GM21825 (cell line): ENCODE measurements at regions not wholly inside any gene's neighbourhood (a gene's known extent, or its start where the extent isn't known, plus 50 kb on each side); places are given as distances from the start of the nearest gene placed in this dataset.

Experiments used
- ATAC-seq: cut with Tn5 transposase; IDR thresholded peaks from one replicate; pipeline ENCODE4 v1.9.1; 2021; ENCODE audit warnings: mild to moderate bottlenecking, moderate library complexity; ENCODE audit not compliant: unreplicated experiment

DNA sequence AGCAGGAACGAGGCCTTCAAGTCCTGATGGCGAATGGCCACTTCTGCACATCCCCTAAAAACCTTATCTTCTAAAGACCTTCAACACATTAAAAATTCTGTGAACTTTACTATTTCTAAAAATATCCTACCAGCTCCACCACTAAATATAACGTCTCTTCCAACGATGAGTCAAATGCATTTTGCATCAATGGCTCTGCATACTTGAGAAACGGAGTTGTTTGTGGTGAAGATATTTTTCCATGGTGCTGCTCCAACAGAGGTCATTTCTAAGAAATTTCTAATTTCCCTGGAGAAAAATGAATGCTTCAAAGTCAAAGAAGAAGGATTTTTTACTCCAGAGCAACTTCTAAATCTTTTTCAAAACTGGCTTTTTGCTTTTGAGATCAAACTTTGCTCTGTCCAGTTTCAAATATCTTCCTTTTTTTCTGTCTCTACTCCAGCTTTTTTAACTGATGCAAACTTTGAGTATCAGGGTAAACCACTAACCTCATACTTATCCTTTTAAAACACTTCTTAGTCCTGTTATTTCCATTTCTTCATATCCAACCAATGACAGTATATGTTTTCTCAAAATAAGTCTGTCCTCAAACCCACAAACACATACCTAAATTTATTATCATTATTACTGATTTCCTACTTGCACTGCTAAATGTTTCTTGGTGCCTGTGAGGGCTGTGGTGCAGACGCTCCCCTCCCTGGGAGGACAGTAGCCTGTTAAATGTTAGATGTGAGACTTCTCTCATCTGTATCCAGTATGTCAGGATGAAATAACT is 258.1 kb downstream of the KLF6 start:
- ATAC-seq: no peak

DNA sequence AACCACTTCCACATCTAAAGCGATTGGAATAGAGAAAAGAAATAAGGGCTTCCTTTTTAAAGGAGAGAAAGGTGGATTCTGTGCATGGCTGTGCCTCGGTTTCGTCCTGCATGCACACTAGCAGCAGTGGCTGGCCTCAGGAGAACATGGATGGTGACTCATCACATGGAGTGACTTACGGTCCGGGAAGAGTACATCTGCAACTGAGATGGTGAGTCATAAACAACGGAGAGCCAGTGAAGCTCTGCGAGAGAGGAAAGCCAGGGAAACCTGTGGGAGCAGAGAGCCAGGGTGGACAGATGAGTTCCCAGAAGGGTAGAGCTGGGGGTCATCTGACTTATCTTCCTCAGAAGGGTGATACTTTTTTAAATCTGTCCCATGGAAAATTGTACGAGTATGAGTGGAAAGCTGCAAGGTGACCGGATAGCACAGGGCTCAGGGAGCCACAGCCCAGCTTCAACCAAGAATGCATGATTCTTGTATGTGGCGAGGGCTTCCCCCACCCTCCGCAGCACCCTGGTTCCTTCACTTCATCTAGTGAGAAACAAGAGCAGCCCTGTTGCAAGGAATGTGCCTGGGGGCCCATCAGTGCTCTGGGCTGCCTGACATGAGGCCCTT is 259.1 kb downstream of the KLF6 start:
- ATAC-seq: no peak

DNA sequence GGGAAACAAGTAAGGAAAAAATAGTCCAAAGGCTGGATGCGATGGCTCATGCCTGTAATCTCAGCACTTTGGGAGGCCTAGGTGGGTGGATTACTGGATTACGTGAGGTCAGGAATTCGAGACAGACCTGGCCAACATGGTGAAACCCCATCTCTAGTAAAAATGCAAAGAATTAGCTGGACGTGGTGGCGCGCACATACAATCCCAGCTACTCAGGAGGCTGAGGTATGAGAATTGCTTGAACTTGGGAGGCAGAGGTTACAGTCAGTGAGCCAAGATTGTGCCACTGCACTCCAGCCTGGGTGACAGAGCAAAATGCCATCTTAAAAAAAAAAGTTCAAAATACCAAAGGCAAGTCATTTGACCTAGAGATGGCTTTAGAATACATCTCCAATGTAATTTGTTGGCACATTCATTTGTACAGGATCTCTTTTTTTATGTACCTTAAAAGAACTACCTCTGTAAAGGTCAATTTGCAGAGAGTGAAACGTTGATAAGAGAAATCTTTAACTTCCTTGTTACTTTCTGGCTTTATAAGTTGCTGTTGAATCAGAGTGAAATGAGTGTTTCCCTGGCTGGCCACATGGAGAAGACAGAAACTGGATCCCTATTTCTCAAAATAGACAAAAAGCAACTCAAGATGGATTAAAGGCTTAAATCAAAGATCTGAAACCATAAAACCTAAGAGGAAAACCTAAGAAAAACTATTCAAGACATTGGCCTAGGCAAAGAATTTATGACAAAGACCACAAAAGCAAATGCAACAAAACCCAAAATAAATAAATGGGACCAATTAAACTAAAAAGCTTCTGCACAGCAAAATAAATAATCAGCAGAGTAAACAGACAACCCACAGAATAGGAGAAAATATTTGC is 260.7 kb downstream of the KLF6 start:
- no peak for ATAC-seq

DNA sequence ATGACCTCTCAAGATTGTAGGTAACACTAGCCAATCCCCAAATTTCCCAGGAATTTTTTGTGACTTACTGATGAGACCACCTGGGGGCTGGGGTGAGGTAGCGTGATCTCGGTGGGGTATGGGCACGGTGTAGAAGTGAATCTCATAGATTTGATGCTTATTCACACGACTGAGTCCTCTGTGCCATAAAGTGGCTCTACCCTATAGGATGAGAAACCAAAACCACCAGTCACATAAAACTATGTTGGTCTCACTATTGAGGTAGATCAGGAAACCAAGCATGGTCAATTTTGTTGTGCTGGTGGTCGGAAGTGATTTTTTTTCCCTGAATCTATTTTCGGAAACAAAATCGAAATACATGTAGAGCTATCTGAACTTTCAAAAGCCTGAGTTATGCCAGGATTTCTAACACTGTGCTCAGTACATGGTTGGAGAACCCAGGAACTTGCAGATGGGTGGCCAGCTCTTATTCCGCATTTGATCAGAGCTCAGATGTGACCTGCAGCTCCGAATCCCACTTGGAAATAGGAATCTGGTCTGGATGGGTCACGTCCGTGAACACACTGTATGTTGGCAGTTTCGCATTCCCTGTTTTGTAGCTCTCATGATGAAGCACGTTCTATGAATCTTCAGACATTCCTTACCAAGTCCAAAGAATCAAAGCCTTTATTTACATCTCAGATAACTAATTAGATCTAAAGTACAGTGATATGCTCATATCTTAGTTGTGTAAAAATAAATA is 261.5 kb downstream of the KLF6 start:
- ATAC-seq: no peak

DNA sequence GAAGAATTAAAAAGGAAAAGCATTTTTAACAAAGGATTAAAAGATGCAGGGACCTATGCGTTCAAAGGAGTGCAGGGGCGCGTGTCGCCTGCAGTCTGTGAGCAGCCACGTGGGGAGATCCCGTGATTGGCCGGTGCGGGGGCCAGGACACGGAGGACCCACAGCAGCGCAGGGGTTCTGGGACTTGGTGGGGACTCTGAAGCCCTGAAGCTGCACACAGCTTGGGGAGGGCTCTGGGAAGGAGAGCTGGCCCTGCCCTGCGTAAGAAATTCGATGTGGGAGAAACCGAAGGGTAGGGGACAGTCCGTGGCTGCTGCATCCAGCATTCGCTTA is 268.1 kb downstream of the KLF6 start:
- no peak for ATAC-seq

DNA sequence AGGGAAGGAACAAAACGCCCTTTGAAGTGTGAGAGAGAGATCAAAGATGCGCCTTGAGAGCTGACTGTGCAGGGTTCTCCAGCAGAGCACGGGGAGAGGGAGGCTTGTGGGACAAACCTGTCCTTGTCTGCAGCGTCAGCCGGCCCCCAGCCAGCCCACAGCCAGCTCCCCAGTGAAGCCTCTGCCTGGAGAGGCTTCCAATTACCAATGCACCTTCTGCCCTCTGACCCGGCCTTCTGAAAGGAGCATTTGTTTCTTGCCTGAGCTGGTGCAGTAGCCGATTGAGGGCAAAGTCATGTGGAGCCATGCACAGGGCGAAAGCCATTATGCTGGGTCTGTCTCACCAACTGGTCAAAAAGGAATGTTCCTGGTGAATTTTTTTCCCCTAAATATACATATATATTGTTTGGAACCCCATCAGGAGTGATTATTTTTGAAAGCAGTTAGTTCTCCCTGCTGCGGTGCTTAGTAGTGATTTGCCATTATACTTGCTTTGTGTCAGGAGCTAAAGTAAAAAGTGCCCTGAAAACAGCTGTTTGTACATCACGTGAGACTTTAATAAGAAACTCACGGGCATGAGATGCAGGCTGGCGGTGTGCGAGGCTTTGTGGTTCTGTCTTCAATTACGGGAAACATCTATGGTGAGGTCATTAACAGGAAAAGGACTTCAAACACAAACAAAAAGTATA is 268.6 kb downstream of the KLF6 start:
- no peak for ATAC-seq

DNA sequence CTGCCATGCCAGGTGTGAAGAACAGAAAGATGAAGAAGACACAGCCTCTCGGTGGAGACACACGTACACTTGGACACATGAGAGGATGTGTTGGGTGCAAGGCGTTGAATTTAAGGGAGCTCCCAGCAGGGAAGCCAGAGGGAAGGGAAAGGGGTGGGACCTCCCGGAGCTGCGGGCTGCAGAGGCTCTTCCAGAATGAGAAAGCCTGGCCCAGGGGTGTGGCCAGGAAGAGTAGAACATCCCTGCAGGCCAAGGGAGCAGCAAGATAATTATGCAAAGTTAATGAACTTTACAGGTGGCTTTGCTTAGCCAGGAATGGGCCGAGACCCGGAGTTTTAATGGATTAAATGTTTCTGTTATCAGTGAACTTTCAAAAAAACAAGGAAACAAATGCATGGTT is 270.3 kb downstream of the KLF6 start:
- ATAC-seq: no peak

DNA sequence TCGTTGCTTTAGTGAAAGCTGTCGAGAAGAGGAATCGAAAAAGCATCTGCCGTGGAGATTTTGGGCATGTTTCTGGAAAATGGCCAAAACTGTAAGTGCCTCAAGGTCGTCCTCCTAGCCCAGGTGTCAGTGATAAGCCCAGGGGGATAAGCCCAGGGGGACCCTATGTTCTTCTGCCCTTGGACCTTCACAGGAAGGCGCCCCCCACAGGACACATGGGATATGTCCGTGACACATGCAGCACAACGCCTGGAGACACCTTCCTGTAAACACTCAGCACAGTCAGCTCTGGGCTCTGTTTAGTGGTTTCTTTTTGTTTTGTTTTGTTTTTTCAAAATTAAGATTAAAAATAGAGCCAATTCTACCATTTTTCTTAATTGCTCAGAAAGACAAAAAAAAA is 272.7 kb downstream of the KLF6 start:
- ATAC-seq: no peak

DNA sequence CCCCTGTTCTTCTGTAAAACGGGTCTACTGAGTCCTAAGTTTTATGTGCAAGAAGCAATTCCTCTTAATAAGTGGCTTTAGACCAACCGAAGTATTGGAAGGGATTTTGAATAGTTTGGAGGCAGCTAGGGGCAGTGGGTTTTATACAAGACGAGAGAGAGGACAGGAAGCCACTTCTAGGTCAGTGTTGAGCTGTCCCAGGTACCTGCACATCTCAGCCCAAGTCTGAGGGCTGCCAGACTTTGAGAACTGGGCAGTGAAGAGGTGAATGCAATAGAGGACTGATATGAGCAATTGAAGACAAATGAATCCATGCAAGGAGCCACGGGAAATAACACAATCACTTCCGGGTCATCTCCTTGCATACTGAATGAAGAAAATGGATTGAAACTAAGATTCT is 273.5 kb downstream of the KLF6 start:
- no peak for ATAC-seq

DNA sequence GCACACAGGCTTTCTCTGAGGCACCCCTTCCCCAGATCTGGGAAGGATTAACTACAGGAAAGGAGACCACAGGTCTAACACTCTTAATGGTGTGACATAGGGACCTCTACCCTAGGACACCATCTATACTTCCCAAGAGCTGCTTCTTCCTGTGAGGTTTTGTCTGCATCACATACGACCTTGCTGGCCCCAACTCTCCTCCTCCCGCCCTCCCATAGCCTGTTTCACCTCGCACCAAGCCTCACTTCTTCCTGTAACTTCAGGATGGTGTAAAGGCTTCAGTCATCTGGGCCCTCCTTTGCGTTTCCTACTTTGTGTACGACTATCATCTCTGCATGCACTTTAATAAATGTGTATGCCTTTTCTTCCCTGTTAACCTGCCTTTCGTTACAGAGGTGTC is 274.3 kb downstream of the KLF6 start:
- ATAC-seq: no peak

DNA sequence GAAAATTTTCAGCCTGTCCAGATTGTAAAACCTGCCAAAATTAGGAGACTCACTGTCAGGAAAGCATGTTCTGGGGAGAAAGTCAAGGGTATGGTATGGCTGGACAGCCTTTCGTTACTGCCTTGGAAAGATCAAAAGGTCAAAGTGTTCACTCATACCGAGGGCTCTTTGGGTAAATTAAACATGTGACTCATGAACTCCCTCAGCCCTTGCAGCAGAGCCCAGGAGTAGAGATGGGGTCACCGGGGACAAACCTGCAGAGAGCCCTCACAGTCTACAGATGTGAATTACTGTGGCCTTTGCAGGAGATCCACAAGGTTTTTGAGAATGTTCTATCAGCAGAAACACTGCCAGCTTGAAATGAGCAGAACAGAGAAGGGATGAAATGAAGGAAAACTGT is 275.7 kb downstream of the KLF6 start:
- ATAC-seq: no peak

DNA sequence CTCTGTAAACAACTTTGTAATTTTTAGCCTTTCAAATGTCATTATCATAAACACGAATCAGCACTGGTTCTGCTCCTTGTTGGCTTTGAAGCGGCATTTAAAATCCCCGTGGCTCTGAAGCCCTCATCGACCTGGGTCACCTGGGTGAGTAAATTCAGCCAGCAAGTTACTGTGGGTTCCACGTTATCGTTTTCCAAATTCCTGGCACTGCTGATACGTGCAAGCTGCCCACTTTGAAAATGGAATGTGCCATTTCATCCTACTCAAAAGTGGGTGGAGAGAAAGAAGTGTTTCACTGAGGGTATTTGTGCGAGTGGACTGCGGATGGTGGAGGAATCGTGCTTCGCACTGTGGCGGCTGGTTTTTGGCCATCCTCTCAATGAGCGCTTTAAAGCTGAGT is 281.7 kb downstream of the KLF6 start:
- ATAC-seq: no peak

DNA sequence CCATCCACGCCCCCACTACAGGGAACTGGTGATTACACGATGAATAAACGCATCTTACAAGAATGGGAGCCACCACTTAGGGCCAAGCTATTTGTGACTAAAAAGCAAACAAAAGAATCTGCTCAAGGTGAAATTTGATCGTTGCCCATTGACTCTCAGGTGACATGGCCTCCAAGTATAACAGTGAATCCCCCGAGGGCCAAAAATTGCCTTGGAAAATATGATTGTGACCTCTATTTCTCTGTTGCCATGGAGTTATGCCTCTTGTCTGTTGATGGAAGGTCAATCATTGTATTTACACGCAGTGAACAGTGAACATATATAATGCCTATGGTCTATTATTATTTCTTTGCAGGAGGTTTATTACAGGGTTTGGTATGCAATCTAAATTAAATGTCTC is 282.3 kb downstream of the KLF6 start:
- no peak for ATAC-seq

DNA sequence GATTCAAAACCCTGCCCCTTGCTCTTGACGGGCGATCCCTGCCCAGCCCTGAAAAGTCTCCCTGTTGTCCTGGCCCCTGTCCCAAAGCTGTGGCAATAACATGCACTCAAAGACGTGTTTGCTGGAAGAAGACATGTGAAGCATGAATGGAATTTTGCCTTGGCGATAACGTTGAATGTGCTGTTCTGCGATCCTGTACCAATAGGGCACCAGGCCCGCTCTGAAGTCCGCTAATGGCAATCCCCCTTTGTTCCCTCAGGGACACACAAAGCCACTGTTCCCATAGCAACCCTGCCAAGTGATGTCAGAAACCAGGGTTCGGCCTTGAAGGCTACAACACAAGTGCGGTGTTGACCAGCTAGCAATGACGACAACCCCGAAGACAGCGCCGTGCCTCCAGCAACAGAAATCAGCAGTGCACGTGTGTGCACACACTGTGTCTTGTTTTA is 284.6 kb downstream of the KLF6 start:
- no peak for ATAC-seq

DNA sequence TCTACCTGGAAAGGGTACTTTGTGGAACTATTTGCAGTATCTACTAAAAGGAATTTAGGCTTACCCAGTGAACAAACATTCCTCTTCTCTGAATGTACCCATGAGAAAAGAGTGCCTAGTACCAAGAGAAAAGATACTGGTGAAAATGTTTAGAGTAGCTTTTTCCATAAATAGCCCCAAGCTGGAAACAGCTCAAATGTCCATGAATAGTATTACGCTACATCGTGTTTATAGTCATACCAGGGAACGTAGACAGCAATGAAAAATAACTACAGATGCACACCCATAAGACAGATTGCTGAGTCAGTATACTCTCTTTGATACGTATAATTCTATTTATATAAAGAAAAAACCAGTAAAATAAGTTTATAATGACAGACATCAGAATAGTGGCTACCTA is 285.9 kb downstream of the KLF6 start:
- no peak for ATAC-seq

DNA sequence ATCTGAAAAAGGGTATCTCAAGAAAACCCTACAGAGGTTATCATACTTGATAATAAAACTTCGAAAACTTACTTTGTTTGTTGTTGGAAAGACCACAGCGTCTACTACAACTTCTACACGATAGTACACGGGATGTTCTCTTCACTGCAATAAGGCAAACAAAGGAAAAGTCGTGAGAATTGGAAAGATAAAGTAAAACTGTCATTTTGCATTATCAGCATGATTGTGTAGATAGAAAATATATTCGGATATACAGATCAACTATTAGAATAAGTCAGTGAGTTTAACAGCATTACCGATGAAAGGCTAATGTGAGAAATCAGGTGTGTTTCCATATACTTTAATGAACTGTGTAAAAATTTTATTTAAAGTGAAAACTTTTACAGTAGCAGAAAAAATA is 287.4 kb downstream of the KLF6 start:
- ATAC-seq: no peak

DNA sequence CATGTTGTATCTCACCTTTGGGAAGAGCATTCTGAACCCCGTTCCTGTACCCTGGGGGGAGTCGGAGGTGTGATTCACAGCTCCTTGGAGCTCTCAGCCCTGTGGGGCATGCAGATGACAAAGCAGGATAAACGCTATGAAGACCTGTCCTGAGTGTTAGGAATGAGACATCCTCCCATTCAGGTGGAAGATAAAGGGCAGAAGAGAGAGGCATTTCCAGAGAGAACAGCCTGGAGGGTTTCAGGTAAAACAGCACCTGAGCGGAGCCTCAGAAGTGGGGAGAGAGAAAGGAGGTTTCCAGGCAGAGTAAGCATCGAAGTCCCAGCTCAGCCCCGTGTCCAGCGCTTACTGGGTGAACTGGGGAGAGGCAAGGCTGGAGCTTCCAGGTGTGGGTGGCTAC is 288.9 kb downstream of the KLF6 start:
- no peak for ATAC-seq

DNA sequence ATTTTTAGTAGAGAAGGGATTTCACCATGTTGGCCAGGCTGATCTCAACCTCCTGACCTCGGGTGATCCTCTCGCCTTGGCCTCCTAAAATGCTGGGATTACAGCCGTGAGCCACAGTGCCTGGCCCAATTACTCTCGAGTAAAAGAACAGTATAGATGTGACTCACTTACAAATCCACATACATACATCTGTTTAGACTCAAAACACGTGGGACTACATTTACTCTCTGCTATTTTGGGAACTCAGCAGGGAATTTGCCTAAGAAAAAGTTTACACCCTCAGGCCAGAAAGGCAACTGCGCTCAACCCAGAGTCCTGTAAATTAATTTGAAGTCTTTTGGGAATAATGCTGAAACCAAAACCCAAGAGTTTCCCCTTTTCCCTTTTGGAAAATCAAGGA is 289.7 kb downstream of the KLF6 start:
- ATAC-seq: no peak

DNA sequence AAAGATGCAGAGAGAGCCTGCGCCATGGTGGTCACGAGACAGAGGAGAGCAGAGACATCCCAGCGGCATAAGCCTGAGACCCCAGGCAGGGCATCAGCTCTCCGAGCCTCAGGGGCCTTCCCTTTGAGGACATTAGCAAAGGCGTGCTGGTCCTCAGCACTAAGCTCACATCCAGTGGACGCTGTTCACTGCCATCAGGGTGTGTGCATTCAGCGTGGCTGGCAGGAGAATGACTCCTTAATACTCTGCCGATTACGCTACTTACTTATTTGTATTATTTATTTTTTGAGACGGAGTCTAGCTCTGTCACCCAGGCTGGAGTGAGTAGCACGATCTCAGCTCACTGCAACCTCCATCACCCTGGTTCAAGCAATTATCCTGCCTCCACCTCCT is 290.2 kb downstream of the KLF6 start:
- ATAC-seq: no peak

DNA sequence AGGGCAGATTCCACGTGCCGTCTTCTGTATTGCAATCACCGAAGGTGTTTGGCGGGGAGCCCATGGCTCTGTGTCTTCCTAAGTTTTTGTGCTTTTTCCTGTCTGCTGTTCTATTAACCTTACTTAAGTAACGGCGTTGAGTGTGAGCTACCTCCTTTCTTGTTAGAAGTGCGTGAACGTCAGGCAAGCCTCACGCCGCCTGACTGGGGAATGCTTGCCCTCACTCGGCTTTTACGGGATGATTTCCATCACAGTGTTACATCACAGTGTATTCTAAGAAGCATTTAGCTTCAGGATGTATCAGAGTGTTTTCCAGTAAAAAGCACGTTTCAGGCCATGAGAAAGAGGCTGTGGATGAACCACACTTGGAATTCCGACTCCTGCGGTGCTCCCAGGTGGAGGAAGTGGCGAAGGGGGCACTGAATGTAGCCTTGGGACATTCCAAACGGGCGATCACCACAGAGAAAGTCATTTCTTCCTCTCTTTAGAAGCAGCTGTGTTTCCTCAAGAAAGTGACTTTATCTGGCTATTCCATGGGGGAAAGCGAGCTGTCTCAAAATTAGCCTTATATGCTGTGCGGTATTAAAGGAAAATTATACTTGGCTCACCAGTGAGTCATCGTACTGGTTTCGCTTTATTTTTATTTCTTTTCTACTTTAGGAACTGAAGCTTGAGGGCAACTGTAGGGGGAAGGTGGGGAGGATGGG is 290.7 kb downstream of the KLF6 start:
- no peak for ATAC-seq
